Effector memory CD8-positive, alpha-beta T cell (primary cell): ENCODE measurements at regions not wholly inside any gene's neighbourhood (a gene's known extent, or its start where the extent isn't known, plus 50 kb on each side); places are given as distances from the start of the nearest gene placed in this dataset.

Source experiments
- ATAC-seq: fragments of 150-1000 bp; cut with Tn5 transposase; replicated peaks from 2 replicates; pipeline ENCODE4 v1.10.0; 2021; ENCODE audit warnings: mild to moderate bottlenecking, moderate library complexity
- DNase-seq, 3 experiments: peaks; one replicate each; pipeline ENCODE4 v3.0.0; 2021
- H3K27ac Mint-ChIP-seq, 2 donors: one replicate each; pipeline ENCODE4 v1.8.0; 2022; ENCODE audit warnings: mild to moderate bottlenecking in 2 of 2, mixed read lengths in 2 of 2, moderate library complexity in 2 of 2
- H3K27me3 Mint-ChIP-seq, 2 donors: one replicate each; pipeline ENCODE4 v1.8.0; 2022; ENCODE audit warnings: mixed read lengths in 2 of 2
- H3K36me3 Mint-ChIP-seq: one replicate; pipeline ENCODE4 v1.8.0; 2022; ENCODE audit warnings: mild to moderate bottlenecking, moderate library complexity, mixed read lengths; ENCODE audit not compliant: insufficient read depth
- H3K4me1 Mint-ChIP-seq, 2 donors: one replicate each; pipeline ENCODE4 v1.8.0; 2022; ENCODE audit warnings: low read depth in 2 of 2, mixed read lengths in 2 of 2
- H3K4me3 Mint-ChIP-seq, 2 donors: one replicate each; pipeline ENCODE4 v1.8.0; 2022; ENCODE audit warnings: mild to moderate bottlenecking in 2 of 2, mixed read lengths in 2 of 2, moderate library complexity in 2 of 2
- H3K9me3 Mint-ChIP-seq, 2 donors: one replicate each; pipeline ENCODE4 v1.8.0; 2022; ENCODE audit warnings: mixed read lengths in 2 of 2

- DNase-seq = no peak
- no peak overlapping the region for H3K4me3 Mint-ChIP-seq
- no peak for ATAC-seq
- no peaks in the 10 kb centered on the region for H3K9me3 Mint-ChIP-seq
- peaks cover 5 to 39% of the 10 kb centered on the region in 2 donors for H3K27me3 Mint-ChIP-seq
- no peak overlapping the region for H3K27ac Mint-ChIP-seq
- no peaks in the 10 kb centered on the region for H3K36me3 Mint-ChIP-seq
- H3K4me1 Mint-ChIP-seq = no peaks in the 10 kb centered on the region
Measured at GRCh38 chr1:13878021-13878420, 178.0 kb downstream of the PRDM2 start.

GRCh38 chr1:13878451-13878850 lies 178.5 kb downstream of the PRDM2 start:
- H3K27ac Mint-ChIP-seq = no peak overlapping the region
- H3K4me1 Mint-ChIP-seq = no peaks in the 10 kb centered on the region
- H3K27me3 Mint-ChIP-seq = peaks cover 5 to 34% of the 10 kb centered on the region in 2 donors
- ATAC-seq = no peak
- H3K36me3 Mint-ChIP-seq = no peaks in the 10 kb centered on the region
- DNase-seq = no peak
- no peaks in the 10 kb centered on the region for H3K9me3 Mint-ChIP-seq
- no peak overlapping the region for H3K4me3 Mint-ChIP-seq

- no peak for DNase-seq
- Mint-ChIP-seq H3K9me3 (no peaks in the 10 kb centered on the region), H3K36me3 (no peaks in the 10 kb centered on the region), H3K4me1 (no peaks in the 10 kb centered on the region), H3K27me3 (peaks cover 15 to 24% of the 10 kb centered on the region in 2 donors), H3K4me3 (no peak overlapping the region), H3K27ac (no peak overlapping the region)
- ATAC-seq = no peak
Measured at GRCh38 chr1:13881385-13882088, 181.5 kb downstream of the PRDM2 start.

GRCh38 chr1:13888351-13888986 lies 188.5 kb downstream of the PRDM2 start:
- peaks cover 14 to 19% of the 10 kb centered on the region in 2 donors for H3K27me3 Mint-ChIP-seq
- H3K9me3 Mint-ChIP-seq = no peaks in the 10 kb centered on the region
- DNase-seq (no peak), ATAC-seq (no peak)
- H3K4me1 Mint-ChIP-seq = peaks cover 0 to 2% of the 10 kb centered on the region in 2 donors
- H3K4me3 Mint-ChIP-seq = no peak overlapping the region
- no peak overlapping the region for H3K27ac Mint-ChIP-seq
- H3K36me3 Mint-ChIP-seq = no peaks in the 10 kb centered on the region

- Mint-ChIP-seq H3K27me3 (peaks cover 24 to 25% of the 10 kb centered on the region in 2 donors), H3K4me3 (no peak overlapping the region), H3K9me3 (no peaks in the 10 kb centered on the region), H3K4me1 (peaks cover 0 to 4% of the 10 kb centered on the region in 2 donors), H3K36me3 (no peaks in the 10 kb centered on the region), H3K27ac (no peak overlapping the region)
- DNase-seq (no peak), ATAC-seq (no peak)
Measured at GRCh38 chr1:13889495-13889894, 189.5 kb downstream of the PRDM2 start.

GRCh38 chr1:13890766-13891165 lies 190.8 kb downstream of the PRDM2 start:
- DNase-seq (no peak), ATAC-seq (no peak)
- Mint-ChIP-seq H3K9me3 (no peaks in the 10 kb centered on the region), H3K4me3 (no peak overlapping the region), H3K27ac (no peak overlapping the region), H3K4me1 (peaks cover 0 to 4% of the 10 kb centered on the region in 2 donors), H3K27me3 (peaks cover 24 to 26% of the 10 kb centered on the region in 2 donors), H3K36me3 (no peaks in the 10 kb centered on the region)

GRCh38 chr1:13892198-13892597 lies 192.2 kb downstream of the PRDM2 start:
- DNase-seq (no peak), ATAC-seq (no peak)
- no peaks in the 10 kb centered on the region for H3K9me3 Mint-ChIP-seq
- no peak overlapping the region for H3K27ac Mint-ChIP-seq
- peaks cover 24 to 26% of the 10 kb centered on the region in 2 donors for H3K27me3 Mint-ChIP-seq
- H3K4me3 Mint-ChIP-seq = no peak overlapping the region
- H3K36me3 Mint-ChIP-seq = no peaks in the 10 kb centered on the region
- H3K4me1 Mint-ChIP-seq = peaks cover 0 to 4% of the 10 kb centered on the region in 2 donors

- DNase-seq (no peak), ATAC-seq (no peak)
- peaks cover 0 to 4% of the 10 kb centered on the region in 2 donors for H3K4me1 Mint-ChIP-seq
- no peak overlapping the region for H3K27ac Mint-ChIP-seq
- no peak overlapping the region for H3K4me3 Mint-ChIP-seq
- peaks cover 27 to 31% of the 10 kb centered on the region in 2 donors for H3K27me3 Mint-ChIP-seq
- no peaks in the 10 kb centered on the region for H3K36me3 Mint-ChIP-seq
- no peaks in the 10 kb centered on the region for H3K9me3 Mint-ChIP-seq
Measured at GRCh38 chr1:13892671-13893325, 192.8 kb downstream of the PRDM2 start.

GRCh38 chr1:13893409-13893821 lies 193.4 kb downstream of the PRDM2 start:
- peaks cover 31 to 36% of the 10 kb centered on the region in 2 donors for H3K27me3 Mint-ChIP-seq
- ATAC-seq (no peak), DNase-seq (no peak)
- no peak overlapping the region for H3K27ac Mint-ChIP-seq
- no peaks in the 10 kb centered on the region for H3K36me3 Mint-ChIP-seq
- no peaks in the 10 kb centered on the region for H3K9me3 Mint-ChIP-seq
- H3K4me3 Mint-ChIP-seq = no peak overlapping the region
- peaks cover 0 to 4% of the 10 kb centered on the region in 2 donors for H3K4me1 Mint-ChIP-seq

- DNase-seq = no peak
- H3K27me3 Mint-ChIP-seq = peaks cover 36 to 43% of the 10 kb centered on the region in 2 donors
- H3K9me3 Mint-ChIP-seq = no peaks in the 10 kb centered on the region
- no peak for ATAC-seq
- H3K27ac Mint-ChIP-seq = no peak overlapping the region
- no peak overlapping the region for H3K4me3 Mint-ChIP-seq
- peaks cover 0 to 4% of the 10 kb centered on the region in 2 donors for H3K4me1 Mint-ChIP-seq
- H3K36me3 Mint-ChIP-seq = no peaks in the 10 kb centered on the region
Measured at GRCh38 chr1:13896932-13897331, 196.9 kb downstream of the PRDM2 start.

- ATAC-seq = no peak
- no peak for DNase-seq
- Mint-ChIP-seq H3K4me1 (peaks cover 0 to 2% of the 10 kb centered on the region in 2 donors), H3K27me3 (peaks cover 32 to 40% of the 10 kb centered on the region in 2 donors), H3K4me3 (no peak overlapping the region), H3K36me3 (no peaks in the 10 kb centered on the region), H3K27ac (no peak overlapping the region), H3K9me3 (no peaks in the 10 kb centered on the region)
Measured at GRCh38 chr1:13898406-13898805, 198.4 kb downstream of the PRDM2 start.

- Mint-ChIP-seq H3K4me1 (no peaks in the 10 kb centered on the region), H3K27ac (no peak overlapping the region), H3K4me3 (no peak overlapping the region), H3K36me3 (no peaks in the 10 kb centered on the region), H3K27me3 (peaks cover 18 to 34% of the 10 kb centered on the region in 2 donors), H3K9me3 (no peaks in the 10 kb centered on the region)
- ATAC-seq = no peak
- no peak for DNase-seq
Measured at GRCh38 chr1:13899856-13900255, 199.9 kb downstream of the PRDM2 start.

- no peak for ATAC-seq
- Mint-ChIP-seq H3K9me3 (no peaks in the 10 kb centered on the region), H3K27me3 (peaks cover 13 to 28% of the 10 kb centered on the region in 2 donors), H3K4me3 (no peak overlapping the region), H3K27ac (no peak overlapping the region), H3K4me1 (no peaks in the 10 kb centered on the region), H3K36me3 (no peaks in the 10 kb centered on the region)
- DNase-seq = no peak
Measured at GRCh38 chr1:13900583-13900982, 200.6 kb downstream of the PRDM2 start.

- H3K36me3 Mint-ChIP-seq = no peaks in the 10 kb centered on the region
- H3K27ac Mint-ChIP-seq = no peak overlapping the region
- ATAC-seq (no peak), DNase-seq (no peak)
- H3K9me3 Mint-ChIP-seq = no peaks in the 10 kb centered on the region
- H3K27me3 Mint-ChIP-seq = peaks cover 17 to 28% of the 10 kb centered on the region in 2 donors
- H3K4me3 Mint-ChIP-seq = no peak overlapping the region
- no peaks in the 10 kb centered on the region for H3K4me1 Mint-ChIP-seq
Measured at GRCh38 chr1:13901039-13901438, 201.1 kb downstream of the PRDM2 start.
